Heart left ventricle (tissue), 16 donors: ENCODE measurements at regions not wholly inside any gene's neighbourhood (a gene's known extent, or its start where the extent isn't known, plus 50 kb on each side); places are given as distances from the start of the nearest gene placed in this dataset.

Experiments
- ATAC-seq, 4 donors: fragments of 200-7000 bp; cut with Tn5 transposase; one replicate each; pipeline ENCODE4 v1.9.1; 2020 to 2022; ENCODE audit warnings: moderate library complexity in 4 of 4, mild to moderate bottlenecking in 3 of 4, moderate number of reproducible peaks in 1 of 4
- DNase-seq, 5 donors: peaks; one replicate each; pipeline ENCODE4 v3.0.0-alpha.2; 2020
- H3K27ac ChIP-seq, 12 donors: fragments of 200-600 bp; sonication (generic) in 4 of 12; one replicate each; pipeline versions ENCODE4 v1.5.0 to v1.8.0; 2016 to 2022; ENCODE audit warnings: mild to moderate bottlenecking in 2 of 12
- H3K27me3 ChIP-seq, 9 donors: fragments of 200-600 bp; sonication (generic) in 2 of 9; one replicate each; pipeline versions ENCODE4 v1.5.1 to v1.8.0; 2016 to 2022; ENCODE audit warnings: mild to moderate bottlenecking in 3 of 9
- H3K36me3 ChIP-seq, 9 donors: fragments of 200-600 bp; sonication (generic) in 2 of 9; one replicate each; pipeline versions ENCODE4 v1.5.0 to v1.8.0; 2018 to 2022; ENCODE audit warnings: mild to moderate bottlenecking in 2 of 9
- H3K4me1 ChIP-seq, 12 donors: fragments of 200-600 bp; sonication (generic) in 4 of 12; one replicate each; pipeline versions ENCODE4 v1.5.0 to v1.8.0; 2016 to 2022; ENCODE audit warnings: mild to moderate bottlenecking in 3 of 12
- H3K4me3 ChIP-seq, 12 donors: fragments of 200-600 bp; sonication (generic) in 4 of 12; one replicate each; pipeline versions ENCODE4 v1.5.0 to v1.8.0; 2017 to 2022; ENCODE audit warnings: mild to moderate bottlenecking in 9 of 12, moderate library complexity in 4 of 12
- H3K9me3 ChIP-seq, 12 donors: fragments of 200-600 bp; sonication (generic) in 4 of 12; one replicate each; pipeline versions ENCODE4 v1.5.0 to v1.8.0; 2016 to 2022; ENCODE audit warnings: mild to moderate bottlenecking in 1 of 12
- CTCF ChIP-seq, 12 donors: fragments of 200-600 bp; sonication (generic) in 4 of 12; IDR thresholded peaks; one replicate each; pipeline versions ENCODE4 v1.5.0 to v1.8.0; 2018 to 2022; ENCODE audit warnings: antibody characterized with exemption in 12 of 12, mild to moderate bottlenecking in 5 of 12
- POLR2A ChIP-seq, 2 donors: fragments of 450-650 bp; IDR thresholded peaks; one replicate each; pipeline ENCODE4 v1.6.1; 2017; ENCODE audit warnings: antibody characterized with exemption in 2 of 2, mild to moderate bottlenecking in 2 of 2, moderate library complexity in 2 of 2
- WGBS, 4 donors: extraction: QIAGEN DNeasy Blood & Tissue Kit in 2 of 4; methylation state at CpG; one replicate each; pipeline versions ENCODE4 v1.1.5 to v1.1.7; 2013 to 2018; 5-methylcytosine and 5-hydroxymethylcytosine counted together
- intact Hi-C, 10 donors: fragments of 100-400 bp; cut with DNase I; formaldehyde crosslinking; loops; one replicate each; pipeline versions ENCODE4 v1.11.1 to v1.14.2; 2022
- donor health status: ischemic (EF 13 %, LVEDD 7.1; RV severe dilation, severe dysfunction).
- donor health status: healthy with polysubstance abuse.
- donor health status: DM: no; HTN: yes; CAD: no.
- donor health status: DM: no; HTN: no; CAD: no.
- donor health status: ischemic (EF 25% LVEDD 6.9; RV normal size, moderate dysfunction).
- donor health status: ischemic (EF 25% LVEDD 5.7; RV mildly dilated, moderate dysfunction).
- donor health status: healthy.
- donor health status: DM: yes; HTN: yes; CAD: no.
- donor health status: ischemic (EF 35%, LVEDD 5.7; RV mildly dilated, moderate dysfunction).
- donor health status: nonischemic (EF 11% LVEDD 7.7; RV severe dilation, severe dysfunction).
- donor health status: DM: yes; HTN: yes; CAD: no.
- donor health status: PGD.
- donor health status: ischemic (EF 29% LVEDD 5.4; RV normal size, mild dysfunction).
- donor health status: nonischemic (EF 23%, LVEDD 6.1; RV moderate dilation, normal function).

GRCh38 chr18:45355944-45356520 is 259.2 kb upstream of the SLC14A2 start:
- 67 to 75% (median 67%) methylated on average over 2 of the region's 2 CpGs for WGBS, 4 donors
- no peak overlapping the region for H3K4me3 ChIP-seq

DNA sequence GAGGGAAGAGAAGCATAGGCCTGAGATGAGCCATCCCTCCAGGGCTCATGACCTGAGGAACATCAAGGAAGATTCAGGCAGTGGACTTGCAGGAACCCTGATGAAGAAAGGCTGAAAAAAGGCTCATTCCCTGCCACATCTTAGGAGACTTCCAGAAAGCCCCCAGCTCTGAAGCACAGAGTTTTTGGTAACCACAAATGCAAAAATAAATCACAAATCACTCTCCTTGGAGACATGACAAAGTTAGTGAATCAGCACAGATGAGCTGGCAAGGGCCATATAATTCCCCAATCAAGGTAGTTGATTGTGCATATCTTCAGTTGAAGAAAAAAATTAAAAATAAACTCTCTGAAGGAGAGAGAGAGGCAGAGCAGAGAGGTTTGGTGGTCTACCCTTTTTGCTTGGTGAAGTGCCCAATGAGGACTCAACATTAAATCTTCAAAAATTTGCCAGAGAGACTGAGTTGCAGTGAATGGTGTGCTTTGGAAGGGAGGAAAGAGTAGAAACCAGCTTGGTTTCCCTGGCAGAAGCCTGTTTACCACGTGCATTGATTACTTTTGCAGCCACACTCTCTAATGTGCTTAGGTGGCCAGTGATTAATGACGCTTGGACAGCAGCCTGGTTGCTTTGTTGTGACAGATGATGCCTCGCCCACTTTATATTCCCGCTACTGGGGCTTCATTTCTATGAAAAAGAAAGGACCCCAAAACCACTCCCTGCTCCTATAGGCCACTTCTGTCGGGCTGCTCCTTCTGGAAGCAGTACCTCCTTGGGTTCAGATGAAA is 257.4 kb upstream of the SLC14A2 start:
- ATAC-seq (no peak), DNase-seq (no peak)
- no peak for TF ChIP-seq POLR2A (IDR thresholded peaks at IDR 0.05)
- TF ChIP-seq CTCF (IDR thresholded peaks at IDR 0.05), result no peak
- 67 to 87% (median 75%) methylated on average over 5 of the region's 5 CpGs for WGBS, 4 donors
- no peak overlapping the region for H3K27ac ChIP-seq
- H3K27me3 ChIP-seq, result no peaks in the 10 kb centered on the region
- no peaks in the 10 kb centered on the region for H3K36me3 ChIP-seq
- H3K4me1 ChIP-seq, result peaks cover 0 to 16% (median 2%) of the 10 kb centered on the region in 12 donors
- intact Hi-C loops, result no loop called here
- H3K9me3 ChIP-seq, result no peaks in the 10 kb centered on the region
- H3K4me3 ChIP-seq, result no peak overlapping the region

More at GRCh38 chr18:45355944-45356520, 259.2 kb upstream of the SLC14A2 start:
- no peak overlapping the region for H3K27ac ChIP-seq
- DNase-seq (no peak), ATAC-seq (peak; percentile 23 to 56 (median 36))
- no peaks in the 10 kb centered on the region for H3K27me3 ChIP-seq
- no peak for TF ChIP-seq POLR2A (IDR thresholded peaks at IDR 0.05)
- TF ChIP-seq CTCF (IDR thresholded peaks at IDR 0.05), result peak in 9 of 12 donors; percentile 13 to 43 (median 24)
- no peaks in the 10 kb centered on the region for H3K36me3 ChIP-seq
- peaks cover 0 to 10% (median 2%) of the 10 kb centered on the region in 12 donors for H3K4me1 ChIP-seq
- intact Hi-C loops, result no loop called here
- no peaks in the 10 kb centered on the region for H3K9me3 ChIP-seq

GRCh38 chr18:45359275-45360009 is 255.8 kb upstream of the SLC14A2 start:
- intact Hi-C loops, result no loop called here
- no peak for TF ChIP-seq POLR2A (IDR thresholded peaks at IDR 0.05)
- no peak for TF ChIP-seq CTCF (IDR thresholded peaks at IDR 0.05)
- ATAC-seq (peak in 2 of 4 donors; percentile 50 to 57), DNase-seq (no peak)
- Histone ChIP-seq H3K27me3 (no peaks in the 10 kb centered on the region), H3K36me3 (no peaks in the 10 kb centered on the region), H3K27ac (no peak overlapping the region), H3K9me3 (no peaks in the 10 kb centered on the region), H3K4me3 (no peak overlapping the region), H3K4me1 (peaks cover 0 to 16% (median 2%) of the 10 kb centered on the region in 12 donors)
- WGBS, 4 donors, result 22 to 59% (median 42%) methylated on average over 7 of the region's 7 CpGs
